GM18517 (cell line): ENCODE measurements at regions not wholly inside any gene's neighbourhood (a gene's known extent, or its start where the extent isn't known, plus 50 kb on each side); places are given as distances from the start of the nearest gene placed in this dataset.
"Not testable (repeated sequence)": the region's sequence is repeated elsewhere in the genome, so short reads cannot be mapped to it uniquely, and the experiment has no call there.

Experiments used
- ATAC-seq: cut with Tn5 transposase; IDR thresholded peaks from one replicate; pipeline ENCODE4 v1.9.1; 2021; ENCODE audit warnings: mild to moderate bottlenecking, moderate library complexity; ENCODE audit not compliant: unreplicated experiment

DNA sequence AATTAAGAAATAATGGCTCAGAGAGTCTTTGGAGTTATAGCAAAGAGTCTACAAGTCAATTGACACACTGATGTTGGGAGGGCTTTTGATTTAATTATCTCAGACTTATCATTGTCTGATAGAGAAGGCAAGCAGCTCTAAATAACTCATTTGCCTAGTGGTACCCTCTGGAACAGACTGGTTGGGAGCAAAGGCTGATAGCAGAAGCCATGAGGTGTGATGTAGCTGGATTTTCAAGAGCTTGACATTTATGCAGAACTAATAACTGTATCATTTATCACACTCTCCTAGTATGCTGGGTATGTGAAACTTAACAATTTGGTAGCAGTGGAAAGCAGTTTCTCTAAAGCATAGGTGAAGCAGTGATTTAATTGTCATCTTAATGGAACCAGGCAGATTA lies 380.6 kb downstream of the TENT5A start:
- no peak for ATAC-seq

DNA sequence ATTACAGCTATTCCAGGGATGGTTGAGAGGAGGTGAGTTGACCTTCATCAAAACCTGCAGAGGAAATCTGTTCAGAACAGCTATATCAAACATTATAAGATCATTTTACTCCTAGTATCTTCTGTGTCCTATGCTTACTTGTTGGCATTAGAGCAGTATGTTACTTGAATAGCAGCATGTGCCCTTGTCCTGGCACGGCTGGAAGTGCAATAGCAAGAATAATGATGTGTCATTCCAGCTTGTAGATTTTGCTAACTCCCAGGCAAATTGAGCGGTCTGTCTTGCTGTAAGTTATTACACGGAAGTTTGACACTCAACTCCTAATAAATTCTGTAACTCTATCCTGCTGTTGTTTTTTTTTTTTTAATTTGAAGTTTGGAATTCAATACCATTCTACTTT lies 385.5 kb downstream of the TENT5A start:
- ATAC-seq: no peak

DNA sequence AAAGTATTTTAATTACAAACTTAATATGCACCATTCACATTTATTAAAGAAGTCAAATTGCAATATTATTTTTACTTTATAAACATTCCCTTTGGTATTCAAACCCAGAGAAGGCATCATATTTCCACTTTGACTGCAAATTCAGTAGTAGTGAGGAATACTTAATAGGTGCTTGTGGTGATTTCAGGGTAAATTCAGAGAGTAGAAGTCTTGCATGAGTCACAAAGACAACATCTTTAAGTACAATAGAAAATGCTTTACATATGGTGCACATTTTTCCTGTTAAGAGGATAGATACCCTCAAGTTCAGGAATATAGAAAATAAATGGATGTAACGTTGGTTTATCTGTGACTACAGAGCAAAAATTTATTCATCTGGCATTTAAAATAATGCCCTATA lies 390.2 kb downstream of the TENT5A start:
- ATAC-seq: no peak

DNA sequence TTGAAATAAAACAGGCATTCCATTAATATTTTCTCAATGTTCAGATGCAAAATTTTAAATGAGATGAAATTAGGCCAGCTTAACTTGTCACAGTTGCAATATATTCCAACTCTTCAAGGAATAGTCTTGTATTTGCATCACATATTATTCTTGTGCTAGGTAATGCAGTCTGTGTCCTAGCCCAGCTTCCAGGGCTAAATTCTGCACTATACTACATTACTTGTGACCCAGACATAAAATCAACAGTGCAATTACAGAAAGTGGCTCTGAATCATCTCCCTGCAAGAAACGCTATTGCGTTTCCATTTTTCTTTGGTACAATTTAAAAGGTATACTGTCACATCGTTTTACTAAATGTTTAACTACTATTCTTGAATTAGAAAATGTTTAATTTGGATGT lies 399.2 kb downstream of the TENT5A start:
- ATAC-seq: no peak

DNA sequence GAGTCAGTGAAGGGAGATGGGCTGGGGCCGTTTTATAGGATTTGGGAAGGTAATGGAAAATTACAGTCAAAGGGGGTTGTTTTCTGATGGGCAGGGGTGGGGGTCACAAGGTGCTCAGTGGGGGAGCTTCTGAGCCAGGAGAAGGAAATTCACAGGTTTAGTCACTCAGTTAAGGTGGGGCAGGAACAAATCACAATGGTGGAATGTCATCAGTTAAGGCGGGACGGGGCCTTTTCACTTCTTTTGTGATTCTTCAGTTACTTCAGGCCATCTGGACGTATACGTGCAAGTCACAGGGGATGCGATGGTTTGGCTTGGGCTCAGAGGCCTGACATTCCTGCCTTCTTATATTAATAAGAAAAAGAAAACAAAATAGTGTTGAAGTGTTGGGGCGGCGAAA lies 408.5 kb downstream of the TENT5A start:
- ATAC-seq: not testable (repeated sequence)

DNA sequence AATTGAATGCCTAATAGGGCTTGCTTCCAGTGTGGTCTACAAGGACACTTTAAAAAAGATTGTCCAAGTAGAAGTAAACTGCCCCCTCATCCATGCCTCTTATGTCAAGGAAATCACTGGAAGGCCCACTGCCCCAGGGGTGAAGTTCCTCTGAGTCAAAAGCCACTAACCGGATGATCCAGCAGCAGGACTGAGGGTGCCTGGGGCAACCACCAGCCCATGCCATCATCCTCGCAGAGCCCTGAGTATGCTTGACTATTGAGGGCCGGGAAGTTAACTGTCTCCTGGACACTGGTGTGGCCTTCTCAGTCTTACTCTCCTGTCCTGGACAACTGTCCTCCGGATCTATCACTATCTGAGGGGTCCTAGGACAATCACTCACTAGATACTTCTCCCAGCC lies 411.5 kb downstream of the TENT5A start:
- ATAC-seq: no peak

DNA sequence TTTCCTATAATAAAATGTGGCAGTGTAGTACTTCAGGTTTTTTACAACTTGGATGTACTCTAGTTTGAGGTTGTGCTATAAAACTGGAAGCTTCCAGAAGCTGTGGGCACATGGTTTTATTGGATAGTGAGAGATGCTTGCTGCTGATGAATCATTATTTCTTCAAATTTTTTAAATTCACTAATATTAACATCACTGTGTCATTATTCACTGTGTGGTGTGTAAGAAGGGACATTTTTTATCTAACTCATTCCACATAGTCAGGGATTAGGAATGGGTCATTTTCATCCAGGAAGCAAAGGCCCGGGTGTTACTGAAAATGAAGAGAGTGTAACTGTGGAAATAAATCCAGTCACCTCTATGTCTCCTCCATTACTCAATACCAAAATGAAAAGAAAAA lies 421.0 kb downstream of the TENT5A start:
- ATAC-seq: no peak

DNA sequence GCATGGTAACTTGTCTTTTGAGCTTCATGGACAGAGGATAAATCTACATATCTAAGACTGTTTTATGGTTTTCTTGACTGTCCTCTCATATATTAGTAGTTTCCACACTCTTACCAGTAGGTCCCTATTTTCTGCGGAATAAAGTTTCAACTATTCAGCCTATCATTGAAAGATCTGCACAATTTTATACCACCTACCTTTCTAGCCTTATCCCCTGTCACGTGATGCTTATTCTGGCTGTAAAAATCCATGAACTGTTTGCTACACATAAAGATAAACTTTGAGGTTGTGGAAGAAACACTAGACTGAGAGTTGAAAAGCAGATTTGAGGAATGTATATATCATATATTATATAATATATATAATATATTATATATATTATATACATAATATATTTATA lies 423.8 kb downstream of the TENT5A start:
- no peak for ATAC-seq

DNA sequence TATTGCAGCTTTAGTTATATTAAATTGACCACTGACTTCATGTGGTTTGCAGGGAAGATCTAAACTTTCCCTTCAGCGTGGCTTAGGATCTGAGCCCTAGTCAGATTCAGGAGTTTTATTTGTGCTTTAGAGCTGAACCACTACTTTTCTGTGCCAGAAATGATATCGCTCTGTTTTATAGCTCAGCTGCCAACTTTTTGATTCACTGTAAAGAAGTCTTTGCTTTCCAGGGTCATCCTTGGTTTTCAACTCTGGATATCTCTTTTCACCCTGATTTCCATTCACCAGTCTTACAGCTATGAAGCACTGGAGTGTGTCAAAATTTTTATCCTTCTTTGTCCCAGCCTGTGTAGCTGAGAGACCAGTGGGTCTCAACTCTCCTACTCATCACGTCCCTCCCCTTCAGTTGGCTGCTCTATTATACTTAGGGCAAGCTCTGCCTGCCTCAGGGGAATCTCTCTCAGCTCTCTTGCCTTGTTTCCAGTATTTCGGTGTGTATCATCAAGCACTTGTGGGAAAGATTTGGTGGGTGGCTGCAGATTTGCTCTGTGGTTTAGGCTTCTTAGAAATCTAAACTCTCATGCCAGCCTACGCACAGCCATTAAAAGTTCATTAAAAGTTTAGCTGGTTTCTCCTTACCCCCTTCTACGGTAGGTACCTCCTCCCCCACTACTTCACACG lies 425.5 kb downstream of the TENT5A start:
- ATAC-seq: no peak

DNA sequence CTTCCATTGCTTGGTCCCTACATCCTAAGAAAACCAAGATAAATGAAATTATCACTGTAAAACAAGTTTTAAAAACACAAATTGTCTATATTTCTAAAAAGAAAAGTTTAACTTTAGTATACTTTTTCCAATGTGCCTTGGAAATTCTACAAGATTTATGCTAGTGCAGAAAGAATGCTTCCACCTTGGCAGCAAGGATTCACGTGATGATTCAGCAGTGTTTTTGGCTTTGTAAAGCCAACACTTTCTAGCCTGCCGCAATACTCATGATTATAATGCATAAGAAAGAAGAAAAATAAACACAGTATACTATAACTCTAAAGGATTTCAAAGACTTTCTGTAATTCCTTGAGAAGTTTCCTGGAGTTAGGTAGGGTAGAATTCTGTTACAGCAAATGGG lies 442.7 kb downstream of the TENT5A start:
- ATAC-seq: no peak

DNA sequence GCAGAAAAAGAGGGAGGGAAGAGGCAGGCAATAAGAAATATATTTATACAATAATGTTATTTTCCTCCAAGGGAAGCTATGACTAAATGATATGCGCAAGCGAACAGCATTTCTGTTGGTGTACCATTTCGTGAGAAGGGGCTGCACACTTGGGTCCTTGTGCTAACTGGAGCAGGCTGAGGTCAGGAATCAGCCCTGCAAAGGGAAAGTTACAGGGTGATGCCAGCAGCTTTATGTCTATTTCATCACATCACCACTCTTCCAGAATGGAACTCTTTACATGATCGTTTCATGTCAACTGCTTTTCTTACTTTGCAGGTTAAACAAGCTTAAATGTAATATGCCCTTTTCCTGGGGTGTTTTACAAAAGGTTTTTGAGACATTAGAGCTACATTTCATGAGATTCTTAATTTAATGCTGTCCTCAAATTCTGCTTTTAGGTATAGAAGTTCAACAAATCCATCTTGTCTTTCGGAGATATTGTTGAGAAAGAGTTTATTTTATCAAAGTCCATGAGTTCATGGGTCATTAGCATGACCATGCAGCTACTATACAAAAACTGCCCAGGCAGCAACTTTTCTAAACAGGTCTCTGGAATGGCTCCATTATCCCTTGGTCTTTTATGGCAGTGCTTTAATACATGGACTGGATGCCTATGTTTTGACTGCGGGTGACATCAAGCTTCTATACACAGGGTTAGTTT lies 443.8 kb downstream of the TENT5A start:
- ATAC-seq: no peak

DNA sequence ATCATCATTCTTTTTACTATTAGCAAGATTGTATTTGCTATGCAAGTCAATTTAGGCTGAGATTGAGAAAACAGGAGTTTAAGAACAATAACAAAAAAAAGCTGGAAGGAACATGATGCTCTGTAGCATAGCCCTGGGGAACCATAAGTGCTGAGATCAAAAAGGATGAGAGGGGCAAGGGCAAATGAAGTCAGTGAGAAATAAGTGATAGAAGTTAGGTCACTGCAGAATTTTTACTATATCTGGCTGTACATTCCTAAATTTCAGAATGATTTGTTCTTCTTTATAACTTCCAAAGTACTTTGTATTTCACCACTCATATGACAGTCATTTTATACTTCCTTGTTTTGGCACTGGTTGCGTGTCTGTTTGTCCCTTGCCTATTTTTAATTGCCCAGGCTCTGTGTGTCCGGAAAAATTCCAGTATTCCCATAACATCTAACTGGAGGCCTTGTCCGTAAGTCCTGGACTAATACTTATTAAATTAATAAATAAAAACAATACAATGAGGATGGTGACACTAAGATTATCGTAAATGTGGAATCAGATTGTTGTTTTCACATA lies 444.7 kb downstream of the TENT5A start:
- no peak for ATAC-seq

DNA sequence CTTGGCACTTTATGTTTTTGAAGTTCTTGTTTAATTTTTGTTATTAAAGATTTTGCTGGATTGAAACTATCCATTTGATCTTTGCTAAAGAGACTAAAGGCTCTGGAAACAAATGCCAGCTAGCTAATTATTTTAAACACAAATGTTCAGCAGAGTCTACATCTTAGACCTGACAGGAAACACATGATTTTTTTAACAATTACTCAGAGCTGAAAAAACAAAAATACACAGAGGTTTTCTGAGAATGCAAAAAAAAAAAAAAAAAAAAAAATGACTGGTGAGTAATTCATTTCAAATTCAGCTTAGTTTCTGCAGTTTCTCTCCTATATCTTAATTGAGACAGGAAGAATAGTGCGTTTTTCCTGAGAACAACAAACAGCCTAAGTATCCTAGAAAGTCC lies 448.0 kb downstream of the TENT5A start:
- no peak for ATAC-seq

DNA sequence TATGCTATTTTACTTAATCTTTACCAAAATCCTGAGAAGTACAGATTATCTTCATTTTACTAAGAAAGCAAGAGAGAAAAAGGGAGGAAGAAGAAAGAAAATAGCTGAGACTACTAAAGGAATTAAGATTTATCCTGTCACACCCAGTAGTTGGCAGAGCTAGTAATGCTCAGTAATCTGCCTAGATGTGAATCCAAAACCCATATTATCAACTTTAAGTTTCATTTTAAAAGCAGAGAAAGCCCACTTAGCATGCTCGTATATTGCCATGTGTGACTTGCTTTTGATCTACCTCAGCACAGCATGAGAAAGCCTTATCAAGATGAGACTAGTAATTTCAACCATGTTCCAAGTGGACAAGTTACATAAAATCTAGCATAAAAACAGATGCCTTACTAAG lies 451.5 kb downstream of the TENT5A start:
- ATAC-seq: no peak

DNA sequence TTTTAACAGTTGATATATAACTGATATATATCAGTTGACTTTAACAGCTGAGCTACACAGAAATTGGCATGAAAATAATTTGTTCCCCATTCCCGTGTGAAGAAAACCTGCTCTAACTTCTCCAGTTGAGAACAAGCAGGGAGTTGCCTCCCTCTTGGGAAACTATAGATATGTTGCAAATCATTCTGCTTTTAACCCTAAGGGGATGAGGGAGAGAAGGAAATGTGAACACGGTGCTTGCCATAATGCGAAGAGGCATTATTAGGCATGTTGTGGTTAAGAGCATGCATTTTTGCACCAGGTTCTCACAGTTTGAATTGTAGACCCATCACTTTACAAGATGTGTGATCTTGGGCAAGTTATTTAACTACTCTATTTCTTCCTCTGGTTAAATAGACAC lies 453.7 kb downstream of the TENT5A start:
- ATAC-seq: no peak

DNA sequence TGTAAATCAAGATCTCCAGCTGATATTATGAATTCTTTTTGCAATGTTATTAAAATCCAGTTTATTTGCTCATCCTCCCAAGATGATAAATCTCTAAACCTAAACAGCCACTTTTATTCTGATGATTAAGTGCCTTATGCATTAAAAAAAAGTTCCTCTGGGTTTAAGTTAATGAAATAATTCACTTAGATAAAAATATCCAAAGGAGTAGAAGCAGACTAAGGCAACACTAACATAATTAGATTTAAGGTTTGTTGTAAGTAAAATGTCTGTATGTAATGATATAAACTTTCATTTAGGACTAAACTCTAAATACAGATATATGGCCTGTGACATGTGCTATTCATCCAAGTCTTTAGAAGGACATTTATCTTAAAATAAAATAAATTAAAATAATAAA lies 457.2 kb downstream of the TENT5A start:
- no peak for ATAC-seq

DNA sequence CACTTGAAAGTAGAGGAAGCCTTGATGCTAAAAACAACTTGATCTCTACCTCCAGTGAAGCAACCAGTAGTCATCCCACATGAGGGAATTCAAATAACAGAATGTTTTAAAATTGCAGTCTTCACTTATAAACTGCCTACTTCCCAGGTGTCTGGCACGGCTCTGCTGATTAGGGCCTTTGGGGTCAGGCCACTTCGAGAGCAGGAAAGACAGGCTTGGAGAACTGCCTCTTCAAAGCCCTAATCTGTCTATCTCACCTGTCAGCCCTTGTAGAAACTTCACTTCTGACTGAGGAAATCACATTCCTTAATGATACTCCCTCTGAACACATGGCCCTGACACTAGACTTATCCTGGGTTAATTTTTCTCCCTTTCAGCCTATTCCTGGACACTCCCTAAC lies 458.6 kb downstream of the TENT5A start:
- no peak for ATAC-seq

DNA sequence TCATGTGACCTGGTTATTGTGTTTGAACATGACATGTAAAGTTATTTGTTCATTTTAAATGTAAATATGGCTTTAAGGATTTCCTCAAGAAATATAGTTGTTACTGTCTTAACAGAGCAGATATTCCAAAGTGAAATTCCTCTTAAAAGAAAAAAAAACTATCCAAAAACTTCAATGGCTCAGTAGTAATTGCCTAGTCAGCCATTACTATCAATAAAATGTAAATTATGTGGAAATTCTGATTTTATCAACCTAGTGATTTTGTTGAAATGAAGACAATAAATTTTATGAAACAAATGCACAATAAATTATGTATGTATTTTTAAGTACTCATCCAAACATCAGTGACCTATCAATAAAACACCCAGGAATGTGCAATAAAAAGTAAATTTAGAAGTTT lies 463.3 kb downstream of the TENT5A start:
- ATAC-seq: no peak

DNA sequence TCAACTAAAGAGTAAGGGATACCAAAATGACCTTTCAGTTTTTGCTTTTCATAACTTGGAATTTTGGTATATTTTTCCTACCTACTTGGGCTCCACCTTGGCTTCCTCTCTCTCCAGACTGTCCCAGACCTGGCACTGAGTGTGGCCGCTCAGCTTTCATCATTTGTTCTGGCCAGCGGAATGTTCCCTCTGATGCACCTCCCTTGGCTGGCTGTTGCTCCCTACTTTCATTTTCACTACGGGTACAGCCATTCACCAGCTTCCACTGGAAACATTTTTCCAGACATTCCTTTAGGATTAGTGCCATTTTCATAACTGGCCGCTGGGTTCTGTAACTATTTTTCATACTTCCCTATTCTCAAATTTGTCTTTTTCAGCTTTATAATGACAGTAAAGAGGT lies 487.4 kb downstream of the TENT5A start:
- ATAC-seq: no peak

DNA sequence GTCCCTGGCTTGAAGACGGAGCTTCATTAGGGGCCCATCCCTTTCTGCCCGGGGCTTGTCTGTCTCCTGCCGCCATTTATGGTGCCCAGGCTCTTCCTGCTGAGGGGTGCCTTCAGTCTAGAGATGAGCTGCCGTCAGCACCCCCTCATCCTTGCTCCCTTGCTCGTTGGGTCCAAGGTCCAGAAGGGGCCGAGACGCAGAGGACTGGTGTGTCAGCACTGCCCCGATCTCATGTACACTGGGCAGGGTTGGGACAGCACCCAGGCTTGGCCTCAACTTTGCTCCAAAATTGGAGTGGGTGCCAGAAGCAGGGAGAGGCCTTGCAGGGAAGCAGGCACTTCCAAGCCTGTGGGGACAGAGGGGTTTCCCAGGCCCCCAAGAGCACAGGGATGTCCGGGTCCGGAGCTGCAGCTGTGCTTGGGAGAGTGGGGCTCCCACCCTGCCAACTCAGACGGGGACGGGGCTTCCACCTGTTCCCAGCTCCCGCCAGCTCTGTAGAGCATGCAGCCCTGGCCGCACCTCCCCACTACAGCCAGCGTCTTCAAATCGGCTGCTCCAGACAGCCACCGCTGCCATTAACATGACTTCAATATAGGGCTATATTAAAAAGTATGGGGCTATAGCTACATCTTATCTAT lies 488.8 kb downstream of the TENT5A start:
- no peak for ATAC-seq

DNA sequence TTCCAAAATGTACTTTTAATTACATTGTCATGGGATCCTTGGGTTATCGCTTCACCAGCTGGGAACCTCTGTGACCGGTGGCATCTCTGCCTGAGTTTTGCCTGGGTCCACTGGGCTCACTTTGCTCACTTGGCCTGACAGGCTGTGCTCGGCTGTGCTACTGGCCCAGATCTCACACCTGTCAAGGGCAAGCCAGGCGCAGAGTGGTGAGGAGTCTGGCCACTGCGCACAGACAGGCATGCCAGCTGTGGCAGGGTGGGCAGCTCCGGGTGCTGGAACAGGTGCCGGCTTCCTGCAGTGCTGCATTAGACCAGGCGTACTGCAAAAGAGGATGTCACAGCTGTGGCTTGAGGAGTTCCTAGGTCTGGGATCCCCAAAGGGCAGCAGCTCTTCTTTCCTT lies 489.8 kb downstream of the TENT5A start:
- ATAC-seq: no peak

DNA sequence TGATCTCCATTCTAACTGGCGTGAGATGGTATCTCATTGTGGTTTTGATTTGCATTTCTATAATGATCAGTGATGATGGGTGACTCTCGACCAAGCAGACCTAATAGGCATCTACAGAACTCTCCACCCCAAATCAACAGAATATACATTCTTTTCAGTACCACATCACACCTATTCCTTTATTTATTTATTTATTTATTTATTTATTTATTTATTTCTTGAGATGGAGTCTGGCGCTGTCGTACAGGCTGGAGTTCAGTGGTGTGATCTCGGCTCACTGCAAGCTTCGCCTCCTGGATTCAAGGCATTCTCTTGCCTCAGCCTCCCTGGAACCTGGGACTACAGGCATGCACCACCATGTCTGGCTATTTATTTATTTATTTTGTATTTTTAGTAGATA lies 496.3 kb downstream of the TENT5A start:
- ATAC-seq: not testable (repeated sequence)
